ENCODE measurements at regions not wholly inside any gene's neighbourhood (a gene's known extent, or its start where the extent isn't known, plus 50 kb on each side); places are given as distances from the start of the nearest gene placed in this dataset.

- H3K36me3 ChIP-seq (ENCODE audit: control insufficient read depth in 1 of 2, insufficient read depth in 2 of 2, low read length in 1 of 2): no peaks in the 10 kb centered on the region
- H3K27ac ChIP-seq (ENCODE audit: low read depth in 1 of 2, low read length in 2 of 2): no peak overlapping the region
- WGBS, 2 donors: 72 to 82% methylated on average over 4 of the region's 4 CpGs
- no peaks in the 10 kb centered on the region for H3K4me1 ChIP-seq (ENCODE audit: control insufficient read depth in 1 of 2, insufficient read depth in 2 of 2, low read length in 2 of 2)
- H3K27me3 ChIP-seq (ENCODE audit: control insufficient read depth in 1 of 2, insufficient read depth in 2 of 2, low read length in 1 of 2): no peaks in the 10 kb centered on the region
- no peaks in the 10 kb centered on the region for H3K9me3 ChIP-seq (ENCODE audit: control insufficient read depth, low read length)
- DNase-seq (no peak), ATAC-seq (ENCODE audit: low FRiP score) (no peak)
- H3K4me3 ChIP-seq (ENCODE audit: low read length in 2 of 2): no peak overlapping the region
- intact Hi-C loops (cut with DNase I): no loop called here
Observed at GRCh38 chr9:90447773-90448172, 194.9 kb downstream of the DIRAS2 start.

GRCh38 chr9:90449213-90449925, 193.3 kb downstream of the DIRAS2 start:
- 52 to 58% methylated on average over 4 of the region's 4 CpGs for WGBS, 2 donors
- H3K27ac ChIP-seq (ENCODE audit: low read depth in 1 of 2, low read length in 2 of 2): no peak overlapping the region
- no peak overlapping the region for H3K4me3 ChIP-seq (ENCODE audit: low read length in 2 of 2)
- no peaks in the 10 kb centered on the region for H3K27me3 ChIP-seq (ENCODE audit: control insufficient read depth in 1 of 2, insufficient read depth in 2 of 2, low read length in 1 of 2)
- H3K4me1 ChIP-seq (ENCODE audit: control insufficient read depth in 1 of 2, insufficient read depth in 2 of 2, low read length in 2 of 2): no peaks in the 10 kb centered on the region
- no peaks in the 10 kb centered on the region for H3K36me3 ChIP-seq (ENCODE audit: control insufficient read depth in 1 of 2, insufficient read depth in 2 of 2, low read length in 1 of 2)
- DNase-seq: no peak
- intact Hi-C loops (cut with DNase I): no loop called here
- H3K9me3 ChIP-seq (ENCODE audit: control insufficient read depth, low read length): no peaks in the 10 kb centered on the region
- ATAC-seq (ENCODE audit: low FRiP score): no peak

GRCh38 chr9:90451804-90452203, 190.8 kb downstream of the DIRAS2 start:
- WGBS, 2 donors: 0 to 1% methylated on average over 1 of the region's 1 CpG
- Histone ChIP-seq H3K4me3 (ENCODE audit: low read length in 2 of 2) (no peak overlapping the region), H3K4me1 (ENCODE audit: control insufficient read depth in 1 of 2, insufficient read depth in 2 of 2, low read length in 2 of 2) (no peaks in the 10 kb centered on the region), H3K27ac (ENCODE audit: low read depth in 1 of 2, low read length in 2 of 2) (no peak overlapping the region), H3K9me3 (ENCODE audit: control insufficient read depth, low read length) (peaks cover 2% of the 10 kb centered on the region), H3K36me3 (ENCODE audit: control insufficient read depth in 1 of 2, insufficient read depth in 2 of 2, low read length in 1 of 2) (no peaks in the 10 kb centered on the region), H3K27me3 (ENCODE audit: control insufficient read depth in 1 of 2, insufficient read depth in 2 of 2, low read length in 1 of 2) (no peaks in the 10 kb centered on the region)
- no peak for ATAC-seq (ENCODE audit: low FRiP score)
- intact Hi-C loops (cut with DNase I): no loop called here
- no peak for DNase-seq

DNA sequence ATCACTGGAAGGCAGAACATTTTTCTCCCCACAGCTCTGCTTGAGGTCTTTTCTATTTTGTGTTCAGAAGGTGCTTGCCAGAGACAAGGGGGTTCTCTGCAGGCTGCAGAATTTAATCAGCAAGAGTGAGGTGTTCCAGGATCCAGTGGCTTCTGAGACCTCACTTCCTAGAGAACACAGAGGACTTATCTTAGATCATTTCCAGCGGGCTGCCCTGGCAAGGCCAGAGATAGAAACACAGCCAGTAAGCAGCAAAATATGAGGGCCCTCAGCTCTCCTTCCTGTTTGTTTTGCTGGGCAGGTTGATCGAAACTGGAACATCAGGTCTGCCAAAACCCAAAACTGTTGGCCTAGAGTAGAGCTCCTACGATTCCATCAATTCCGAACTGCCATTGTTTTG, 187.3 kb downstream of the DIRAS2 start:
- Histone ChIP-seq H3K27ac (ENCODE audit: low read depth in 1 of 2, low read length in 2 of 2) (no peak overlapping the region), H3K4me1 (ENCODE audit: control insufficient read depth in 1 of 2, insufficient read depth in 2 of 2, low read length in 2 of 2) (no peaks in the 10 kb centered on the region), H3K9me3 (ENCODE audit: control insufficient read depth, low read length) (peaks cover 2% of the 10 kb centered on the region), H3K27me3 (ENCODE audit: control insufficient read depth in 1 of 2, insufficient read depth in 2 of 2, low read length in 1 of 2) (no peaks in the 10 kb centered on the region), H3K36me3 (ENCODE audit: control insufficient read depth in 1 of 2, insufficient read depth in 2 of 2, low read length in 1 of 2) (no peaks in the 10 kb centered on the region), H3K4me3 (ENCODE audit: low read length in 2 of 2) (no peak overlapping the region)
- ATAC-seq (ENCODE audit: low FRiP score) (no peak), DNase-seq (no peak)
- 64% methylated on average over 4 of the region's 4 CpGs for WGBS, 2 donors
- intact Hi-C loops (cut with DNase I): no loop called here

- Histone ChIP-seq H3K36me3 (ENCODE audit: control insufficient read depth in 1 of 2, insufficient read depth in 2 of 2, low read length in 1 of 2) (no peaks in the 10 kb centered on the region), H3K27ac (ENCODE audit: low read depth in 1 of 2, low read length in 2 of 2) (no peak overlapping the region), H3K9me3 (ENCODE audit: control insufficient read depth, low read length) (peaks cover 2% of the 10 kb centered on the region), H3K27me3 (ENCODE audit: control insufficient read depth in 1 of 2, insufficient read depth in 2 of 2, low read length in 1 of 2) (no peaks in the 10 kb centered on the region), H3K4me1 (ENCODE audit: control insufficient read depth in 1 of 2, insufficient read depth in 2 of 2, low read length in 2 of 2) (no peaks in the 10 kb centered on the region), H3K4me3 (ENCODE audit: low read length in 2 of 2) (no peak overlapping the region)
- 70 to 75% methylated on average over 9 of the region's 9 CpGs for WGBS, 2 donors
- intact Hi-C loops (cut with DNase I): no loop called here
- no peak for DNase-seq
- ATAC-seq (ENCODE audit: low FRiP score): no peak
Observed at GRCh38 chr9:90457386-90458190, 185.0 kb downstream of the DIRAS2 start.

- Histone ChIP-seq H3K9me3 (ENCODE audit: control insufficient read depth, low read length) (peaks cover 3% of the 10 kb centered on the region), H3K4me3 (ENCODE audit: low read length in 2 of 2) (no peak overlapping the region), H3K27ac (ENCODE audit: low read depth in 1 of 2, low read length in 2 of 2) (no peak overlapping the region), H3K27me3 (ENCODE audit: control insufficient read depth in 1 of 2, insufficient read depth in 2 of 2, low read length in 1 of 2) (no peaks in the 10 kb centered on the region), H3K4me1 (ENCODE audit: control insufficient read depth in 1 of 2, insufficient read depth in 2 of 2, low read length in 2 of 2) (no peaks in the 10 kb centered on the region), H3K36me3 (ENCODE audit: control insufficient read depth in 1 of 2, insufficient read depth in 2 of 2, low read length in 1 of 2) (no peaks in the 10 kb centered on the region)
- 69% methylated on average over 4 of the region's 4 CpGs for WGBS, 2 donors
- DNase-seq (no peak), ATAC-seq (ENCODE audit: low FRiP score) (no peak)
- intact Hi-C loops (cut with DNase I): no loop called here
Observed at GRCh38 chr9:90458485-90458884, 184.1 kb downstream of the DIRAS2 start.

DNA sequence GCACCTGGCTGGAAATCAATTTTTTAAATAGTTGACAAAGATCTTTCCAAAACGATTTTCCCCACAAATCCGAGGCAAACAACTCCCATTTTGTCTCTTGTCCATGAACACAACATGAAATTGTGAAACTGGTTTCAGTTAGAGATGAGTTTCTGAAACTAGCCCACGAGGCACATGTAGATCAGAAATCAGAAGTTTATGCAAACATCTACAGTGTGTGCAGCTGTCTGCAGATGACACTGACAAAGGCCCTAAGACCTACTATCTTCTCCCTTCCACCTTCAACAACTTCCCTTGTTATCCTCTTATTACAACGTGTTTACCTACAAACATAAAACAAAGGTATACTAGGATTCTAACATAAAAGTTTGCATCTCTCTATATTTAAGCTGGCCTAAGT, 183.3 kb downstream of the DIRAS2 start:
- no peaks in the 10 kb centered on the region for H3K4me1 ChIP-seq (ENCODE audit: control insufficient read depth in 1 of 2, insufficient read depth in 2 of 2, low read length in 2 of 2)
- peaks cover 3% of the 10 kb centered on the region for H3K9me3 ChIP-seq (ENCODE audit: control insufficient read depth, low read length)
- ATAC-seq (ENCODE audit: low FRiP score) (no peak), DNase-seq (no peak)
- no peak overlapping the region for H3K4me3 ChIP-seq (ENCODE audit: low read length in 2 of 2)
- 57 to 59% methylated on average over 4 of the region's 4 CpGs for WGBS, 2 donors
- H3K36me3 ChIP-seq (ENCODE audit: control insufficient read depth in 1 of 2, insufficient read depth in 2 of 2, low read length in 1 of 2): no peaks in the 10 kb centered on the region
- no peak overlapping the region for H3K27ac ChIP-seq (ENCODE audit: low read depth in 1 of 2, low read length in 2 of 2)
- intact Hi-C loops (cut with DNase I): no loop called here
- H3K27me3 ChIP-seq (ENCODE audit: control insufficient read depth in 1 of 2, insufficient read depth in 2 of 2, low read length in 1 of 2): no peaks in the 10 kb centered on the region

DNA sequence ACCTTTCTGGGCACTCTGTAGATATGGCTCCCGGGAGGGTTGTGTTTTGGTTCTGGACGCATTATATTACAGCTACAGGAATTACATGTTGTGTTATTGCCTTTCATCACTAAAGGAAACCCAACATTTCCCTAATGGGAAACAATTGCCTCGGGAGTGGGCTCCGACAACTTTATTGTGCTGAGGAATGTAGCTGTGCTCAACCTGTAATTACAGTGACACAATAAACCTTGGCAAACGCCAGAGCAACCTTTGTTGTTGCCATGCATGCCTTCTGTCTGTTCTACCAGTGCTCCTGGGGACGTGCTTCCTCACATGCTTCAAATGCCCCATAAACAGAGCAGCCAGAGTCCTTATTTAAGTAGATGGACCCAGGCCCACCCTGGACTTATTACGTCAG, 182.4 kb downstream of the DIRAS2 start:
- peaks cover 3% of the 10 kb centered on the region for H3K9me3 ChIP-seq (ENCODE audit: control insufficient read depth, low read length)
- no peaks in the 10 kb centered on the region for H3K27me3 ChIP-seq (ENCODE audit: control insufficient read depth in 1 of 2, insufficient read depth in 2 of 2, low read length in 1 of 2)
- intact Hi-C loops (cut with DNase I): no loop called here
- H3K27ac ChIP-seq (ENCODE audit: low read depth in 1 of 2, low read length in 2 of 2): no peak overlapping the region
- DNase-seq (no peak), ATAC-seq (ENCODE audit: low FRiP score) (no peak)
- 38 to 40% methylated on average over 7 of the region's 7 CpGs for WGBS, 2 donors
- H3K4me3 ChIP-seq (ENCODE audit: low read length in 2 of 2): no peak overlapping the region
- H3K36me3 ChIP-seq (ENCODE audit: control insufficient read depth in 1 of 2, insufficient read depth in 2 of 2, low read length in 1 of 2): no peaks in the 10 kb centered on the region
- H3K4me1 ChIP-seq (ENCODE audit: control insufficient read depth in 1 of 2, insufficient read depth in 2 of 2, low read length in 2 of 2): no peaks in the 10 kb centered on the region

DNA sequence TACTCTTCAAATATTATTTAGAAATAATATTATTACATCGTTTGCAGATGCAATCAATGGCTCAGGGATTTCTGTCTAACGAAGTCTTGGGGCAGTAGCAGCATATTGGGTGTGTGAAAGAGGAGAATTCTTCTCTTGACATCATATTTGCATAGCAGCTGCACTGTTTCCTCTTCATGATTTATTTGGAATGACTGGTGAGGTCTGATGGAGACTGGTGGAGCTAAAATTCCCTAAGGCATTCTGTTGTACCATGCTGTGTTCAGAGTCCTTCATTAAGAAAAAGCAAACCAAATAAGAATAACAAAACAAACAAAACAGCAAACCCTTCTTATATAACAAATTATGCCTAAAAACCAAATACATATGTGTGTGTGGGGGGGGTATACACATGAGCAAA, 177.6 kb downstream of the DIRAS2 start:
- H3K4me1 ChIP-seq (ENCODE audit: control insufficient read depth in 1 of 2, insufficient read depth in 2 of 2, low read length in 2 of 2): no peaks in the 10 kb centered on the region
- intact Hi-C loops (cut with DNase I): no loop called here

More for the DNA sequence above, 177.6 kb downstream of the DIRAS2 start:
- H3K36me3 ChIP-seq (ENCODE audit: control insufficient read depth in 1 of 2, insufficient read depth in 2 of 2, low read length in 1 of 2): no peaks in the 10 kb centered on the region
- no peak overlapping the region for H3K4me3 ChIP-seq (ENCODE audit: low read length in 2 of 2)
- DNase-seq (no peak), ATAC-seq (ENCODE audit: low FRiP score) (no peak)
- H3K27ac ChIP-seq (ENCODE audit: low read depth in 1 of 2, low read length in 2 of 2): no peak overlapping the region
- peaks cover 0 to 1% of the 10 kb centered on the region in 2 donors for H3K27me3 ChIP-seq (ENCODE audit: control insufficient read depth in 1 of 2, insufficient read depth in 2 of 2, low read length in 1 of 2)
- H3K9me3 ChIP-seq (ENCODE audit: control insufficient read depth, low read length): peaks cover 4% of the 10 kb centered on the region
- 22 to 27% methylated on average over 2 of the region's 2 CpGs for WGBS, 2 donors
